BE2C (cell line): ENCODE measurements at regions not wholly inside any gene's neighbourhood (a gene's known extent, or its start where the extent isn't known, plus 50 kb on each side); places are given as distances from the start of the nearest gene placed in this dataset.

Experiments
- DNase-seq: peaks from one replicate; pipeline ENCODE4 v3.0.0-alpha.2; 2020
- H3K27me3 ChIP-seq: fragments of 250-450 bp; sonication (Bioruptor Pico); 2 replicates; pipeline ENCODE4 v1.5.1; 2020; ENCODE audit warnings: mild to moderate bottlenecking
- H3K36me3 ChIP-seq: fragments of 250-450 bp; sonication (Bioruptor Pico); 2 replicates; pipeline ENCODE4 v1.5.1; 2020; ENCODE audit warnings: mild to moderate bottlenecking
- H3K4me1 ChIP-seq: fragments of 250-450 bp; sonication (Bioruptor Pico); 2 replicates; pipeline ENCODE4 v1.5.1; 2020
- H3K4me3 ChIP-seq: 2 replicates; pipeline ENCODE4 v1.5.1; 2011; ENCODE audit warnings: low read depth, low read length
- H3K9me3 ChIP-seq: fragments of 250-450 bp; sonication (Bioruptor Pico); 2 replicates; pipeline ENCODE4 v1.5.1; 2020
- CTCF ChIP-seq: IDR thresholded peaks from 2 replicates; pipeline ENCODE4 v1.5.1; 2012; ENCODE audit warnings: mild to moderate bottlenecking, low read depth, low read length

DNA sequence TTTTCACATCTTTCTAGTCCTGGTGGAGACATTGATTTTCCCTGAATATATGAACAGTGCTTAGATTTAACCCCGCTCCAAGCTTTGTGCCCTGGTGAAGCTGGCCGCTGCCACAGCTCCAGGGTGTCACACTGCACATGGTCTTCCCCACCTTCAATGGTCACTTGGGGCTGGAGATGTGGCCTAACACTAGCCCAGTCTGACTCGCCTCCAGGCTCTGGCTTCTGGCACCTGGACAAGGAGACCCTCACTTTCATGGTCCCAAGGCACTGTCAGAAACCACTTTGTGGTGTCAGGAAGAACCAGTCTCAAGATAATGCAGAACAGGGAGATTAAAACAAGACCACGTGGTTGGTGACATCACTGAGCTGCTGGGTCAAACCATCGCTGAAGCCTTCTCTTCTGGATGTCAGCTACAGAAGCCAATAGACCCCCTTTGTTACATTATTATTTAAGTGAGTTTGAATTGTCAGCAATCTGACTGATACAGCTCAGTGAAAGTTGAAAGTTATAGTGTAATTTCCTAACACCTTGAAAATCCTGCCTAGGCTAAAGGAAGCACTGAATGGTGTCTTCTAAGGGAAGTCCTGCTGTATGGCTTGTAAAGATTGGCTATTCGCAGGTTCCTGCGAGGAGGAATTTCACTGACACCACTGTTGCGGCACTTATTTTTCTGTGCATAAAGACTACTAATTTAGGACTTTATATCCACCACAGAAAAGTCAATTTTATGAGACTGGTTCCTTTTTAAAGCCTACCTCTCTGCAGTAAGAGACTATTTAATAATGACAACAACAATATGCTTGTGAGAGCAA is 55.0 kb upstream of the CTDP1 start:
- no peak for DNase-seq
- no peaks in the 10 kb centered on the region for H3K4me1 ChIP-seq
- H3K4me3 ChIP-seq: no peak overlapping the region
- no peaks in the 10 kb centered on the region for H3K27me3 ChIP-seq
- no peaks in the 10 kb centered on the region for H3K36me3 ChIP-seq
- no peak for TF ChIP-seq CTCF
- H3K9me3 ChIP-seq: no peaks in the 10 kb centered on the region

- no peak for DNase-seq
- H3K4me1 ChIP-seq: no peaks in the 10 kb centered on the region
- no peaks in the 10 kb centered on the region for H3K27me3 ChIP-seq
- H3K9me3 ChIP-seq: no peaks in the 10 kb centered on the region
- no peak overlapping the region for H3K4me3 ChIP-seq
- TF ChIP-seq CTCF: no peak
- H3K36me3 ChIP-seq: no peaks in the 10 kb centered on the region
These were observed 54.2 kb upstream of the CTDP1 start for GRCh38 chr18:79625195-79625923.

- no peak for DNase-seq
- no peaks in the 10 kb centered on the region for H3K27me3 ChIP-seq
- no peak overlapping the region for H3K4me3 ChIP-seq
- no peaks in the 10 kb centered on the region for H3K4me1 ChIP-seq
- H3K36me3 ChIP-seq: no peaks in the 10 kb centered on the region
- TF ChIP-seq CTCF: no peak
- no peaks in the 10 kb centered on the region for H3K9me3 ChIP-seq
These were observed 53.6 kb upstream of the CTDP1 start for GRCh38 chr18:79625924-79626561.

- Histone ChIP-seq H3K36me3 (no peaks in the 10 kb centered on the region), H3K4me3 (no peak overlapping the region), H3K27me3 (no peaks in the 10 kb centered on the region), H3K9me3 (no peaks in the 10 kb centered on the region), H3K4me1 (no peaks in the 10 kb centered on the region)
- TF ChIP-seq CTCF: no peak
- no peak for DNase-seq
These were observed 52.5 kb upstream of the CTDP1 start for GRCh38 chr18:79626905-79627749.

DNA sequence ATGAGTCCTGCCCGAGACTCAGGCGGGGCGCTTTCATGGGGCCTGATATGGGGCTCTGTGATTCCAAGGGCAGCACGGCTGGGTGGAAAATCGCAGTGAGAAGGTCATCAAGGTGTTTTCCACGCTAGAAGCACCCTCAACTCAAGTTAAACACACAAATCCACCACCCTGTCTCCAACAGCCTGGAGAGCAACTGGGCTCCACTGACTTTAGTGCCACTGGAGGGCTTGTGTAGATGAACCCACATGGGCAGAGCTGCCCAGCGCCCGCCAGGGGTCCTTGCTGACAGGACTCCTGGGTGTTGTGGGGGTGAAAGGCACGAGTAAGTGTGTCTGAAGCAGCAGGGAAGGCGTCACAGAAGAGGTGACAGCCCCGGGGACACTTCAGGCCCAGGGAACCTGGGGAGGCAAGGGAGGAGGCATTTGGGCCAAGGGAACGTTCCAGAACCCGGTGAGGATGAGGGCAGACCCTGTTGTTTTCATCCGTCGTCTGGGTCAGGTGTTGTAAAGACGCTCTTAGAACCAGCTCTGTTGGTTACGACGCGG is 51.8 kb upstream of the CTDP1 start:
- Histone ChIP-seq H3K9me3 (no peaks in the 10 kb centered on the region), H3K4me3 (no peak overlapping the region), H3K4me1 (no peaks in the 10 kb centered on the region), H3K36me3 (no peaks in the 10 kb centered on the region), H3K27me3 (no peaks in the 10 kb centered on the region)
- no peak for DNase-seq
- no peak for TF ChIP-seq CTCF
